ENCODE measurements at regions not wholly inside any gene's neighbourhood (a gene's known extent, or its start where the extent isn't known, plus 50 kb on each side); places are given as distances from the start of the nearest gene placed in this dataset.

GRCh38 chr10:44471410-44471809, 86.5 kb upstream of the CXCL12 start:
- ATAC-seq: no peak
- TF ChIP-seq ZFP3 (CRISPR knock-in tag; IDR thresholded peaks at IDR 0.05): no peak
- TF ChIP-seq, protein P1, sequence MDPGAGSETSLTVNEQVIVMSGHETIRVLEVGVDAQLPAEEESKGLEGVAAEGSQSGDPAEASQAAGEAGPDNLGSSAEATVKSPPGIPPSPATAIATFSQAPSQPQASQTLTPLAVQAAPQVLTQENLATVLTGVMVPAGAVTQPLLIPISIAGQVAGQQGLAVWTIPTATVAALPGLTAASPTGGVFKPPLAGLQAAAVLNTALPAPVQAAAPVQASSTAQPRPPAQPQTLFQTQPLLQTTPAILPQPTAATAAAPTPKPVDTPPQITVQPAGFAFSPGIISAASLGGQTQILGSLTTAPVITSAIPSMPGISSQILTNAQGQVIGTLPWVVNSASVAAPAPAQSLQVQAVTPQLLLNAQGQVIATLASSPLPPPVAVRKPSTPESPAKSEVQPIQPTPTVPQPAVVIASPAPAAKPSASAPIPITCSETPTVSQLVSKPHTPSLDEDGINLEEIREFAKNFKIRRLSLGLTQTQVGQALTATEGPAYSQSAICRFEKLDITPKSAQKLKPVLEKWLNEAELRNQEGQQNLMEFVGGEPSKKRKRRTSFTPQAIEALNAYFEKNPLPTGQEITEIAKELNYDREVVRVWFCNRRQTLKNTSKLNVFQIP (CRISPR knock-in tag; IDR thresholded peaks at IDR 0.05; ENCODE audit: borderline replicate concordance, low read depth): no peak
- no peak for TF ChIP-seq PPARA (CRISPR knock-in tag; IDR thresholded peaks at IDR 0.05; ENCODE audit: borderline replicate concordance)
- no peak for TF ChIP-seq ZNF565 (CRISPR knock-in tag; conservative IDR thresholded peaks at IDR 0.05; ENCODE audit: low read depth)
- TF ChIP-seq ZC3H10 (CRISPR knock-in tag; IDR thresholded peaks at IDR 0.05): no peak
- TF ChIP-seq SNAI2 (CRISPR knock-in tag; IDR thresholded peaks at IDR 0.05): no peak
- TF ChIP-seq ISL1 (CRISPR knock-in tag; IDR thresholded peaks at IDR 0.05): no peak
- TF ChIP-seq CSRNP3 (CRISPR knock-in tag; IDR thresholded peaks at IDR 0.05): no peak
- TF ChIP-seq ARNTL (CRISPR knock-in tag; IDR thresholded peaks at IDR 0.05; ENCODE audit: borderline replicate concordance, low read depth): no peak
- no peak for TF ChIP-seq GLIS3 (CRISPR knock-in tag; IDR thresholded peaks at IDR 0.05)
- no peak for TF ChIP-seq ZNF70 (CRISPR knock-in tag; IDR thresholded peaks at IDR 0.05)
- TF ChIP-seq RARB (CRISPR knock-in tag; IDR thresholded peaks at IDR 0.05): no peak

- TF ChIP-seq ISL1 (CRISPR knock-in tag; IDR thresholded peaks at IDR 0.05) (no peak), SNAI2 (CRISPR knock-in tag; IDR thresholded peaks at IDR 0.05) (no peak), ZC3H10 (CRISPR knock-in tag; IDR thresholded peaks at IDR 0.05) (no peak), ESRRG (CRISPR knock-in tag; IDR thresholded peaks at IDR 0.05) (no peak)
- TF ChIP-seq, protein P1 (CRISPR knock-in tag; IDR thresholded peaks at IDR 0.05; ENCODE audit: borderline replicate concordance, low read depth): no peak
- ATAC-seq: no peak
These were observed 88.2 kb upstream of the CXCL12 start for GRCh38 chr10:44473146-44473545.

DNA sequence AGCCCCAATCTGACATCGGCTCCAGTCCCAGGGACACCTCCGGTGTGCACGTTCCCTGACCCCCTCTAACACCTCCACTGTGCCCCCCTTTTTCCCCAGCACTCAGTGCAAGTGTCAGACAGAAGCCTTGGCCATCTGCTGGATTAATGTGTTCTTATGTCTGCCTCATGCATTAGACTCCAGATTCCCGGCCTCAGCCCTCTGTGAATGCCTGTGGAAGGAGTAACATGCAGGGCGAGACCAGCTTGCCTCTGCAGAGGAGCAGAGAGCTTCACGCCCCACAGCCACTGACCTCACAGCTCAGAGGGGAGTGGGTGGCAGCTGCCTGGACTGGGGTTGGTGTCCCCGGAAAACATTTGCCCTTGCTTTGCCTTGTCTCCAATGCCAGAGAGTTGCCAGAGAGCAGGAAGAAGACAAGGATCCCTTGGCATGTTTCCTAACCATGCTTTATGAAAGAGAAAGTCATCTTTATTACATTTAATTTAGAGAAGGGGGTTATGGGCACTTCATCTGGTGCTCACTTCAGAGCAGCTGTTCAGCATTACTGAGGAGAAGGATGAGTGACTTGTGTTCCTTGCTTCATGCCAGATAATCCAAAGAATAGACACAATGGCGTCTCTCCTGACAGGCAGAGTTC, 91.6 kb upstream of the CXCL12 start:
- TF ChIP-seq CSDC2 (CRISPR knock-in tag; IDR thresholded peaks at IDR 0.05): no peak
- TF ChIP-seq ISL1 (CRISPR knock-in tag; IDR thresholded peaks at IDR 0.05): no peak
- no peak for TF ChIP-seq ZFP3 (CRISPR knock-in tag; IDR thresholded peaks at IDR 0.05)
- no peak for ATAC-seq

GRCh38 chr10:44477046-44477425, 92.1 kb upstream of the CXCL12 start:
- ATAC-seq: no peak
- TF ChIP-seq ZNF8 (CRISPR knock-in tag; IDR thresholded peaks at IDR 0.05): no peak
- TF ChIP-seq CSDC2 (CRISPR knock-in tag; IDR thresholded peaks at IDR 0.05): no peak
- TF ChIP-seq ISL1 (CRISPR knock-in tag; IDR thresholded peaks at IDR 0.05): no peak
- TF ChIP-seq ZFP30 (CRISPR knock-in tag; IDR thresholded peaks at IDR 0.05): no peak
- TF ChIP-seq PATZ1 (CRISPR knock-in tag; IDR thresholded peaks at IDR 0.05; ENCODE audit: borderline replicate concordance): no peak
- no peak for TF ChIP-seq ARNTL (CRISPR knock-in tag; IDR thresholded peaks at IDR 0.05; ENCODE audit: borderline replicate concordance, low read depth)
- no peak for TF ChIP-seq GLIS3 (CRISPR knock-in tag; IDR thresholded peaks at IDR 0.05)
- TF ChIP-seq TCF4 (CRISPR knock-in tag; IDR thresholded peaks at IDR 0.05; ENCODE audit: borderline replicate concordance): no peak
- TF ChIP-seq TOX (CRISPR knock-in tag; IDR thresholded peaks at IDR 0.05; ENCODE audit: borderline replicate concordance): no peak
- TF ChIP-seq ESRRG (CRISPR knock-in tag; IDR thresholded peaks at IDR 0.05): no peak

- no peak for ATAC-seq
- TF ChIP-seq ESRRG (CRISPR knock-in tag; IDR thresholded peaks at IDR 0.05): no peak
These were observed 93.1 kb upstream of the CXCL12 start for GRCh38 chr10:44478040-44478439.

Data from SK-N-SH treated with all-trans-retinoic acid at 6 μM for 48 hours (cell line).